K562 (cell line): ENCODE measurements at regions not wholly inside any gene's neighbourhood (a gene's known extent, or its start where the extent isn't known, plus 50 kb on each side); places are given as distances from the start of the nearest gene placed in this dataset.

Experiments
- ATAC-seq: fragments of 200-7000 bp; cut with Tn5 transposase; 3 replicates; pipeline ENCODE4 v1.9.1; 2020; ENCODE audit warnings: moderate library complexity
- BruUV-seq: library from RNA; stranded (reverse); fragments of 400-500 nt; replicated peaks from 2 replicates; lab custom pipeline; 2021; lab: Mats Ljungman, UMichigan
- CTCF ChIA-PET: fragments of 300-600 bp; formaldehyde crosslinking; extraction: SDS; loops from one replicate; lab custom pipeline; 2021; ENCODE audit warnings: low intra/inter-chr PET ratio; lab: Yijun Ruan, JAX
- POLR2A ChIA-PET: fragments of 300-600, 350-650 bp; sonication (Branson Sonifier 250); formaldehyde crosslinking; extraction: SDS; loops from one replicate; lab custom pipeline; 2021; ENCODE audit warnings: antibody characterized with exemption, inconsistent platforms; lab: Yijun Ruan, JAX
- DNase-seq, 4 experiments: peaks; one replicate each; pipeline versions ENCODE4 v3.0.0 to v3.0.0-alpha.2; 2011 to 2018; ENCODE audit warnings: low spot score in 3 of 4, mixed read lengths in 3 of 4; ENCODE audit errors: extremely low read depth in 1 of 4
- FAIRE-seq: peaks from 2 replicates; lab custom pipeline; 2011; peaks lifted over from hg19 to GRCh38; lab: Jason Lieb, UNC
- H2AFZ ChIP-seq: 2 replicates; pipeline ENCODE4 v1.6.0; 2011; ENCODE audit warnings: low read depth, low read length, control low read depth, inconsistent platforms
- H3K27ac ChIP-seq: fragments of 200-600 bp; 3 replicates; pipeline ENCODE4 v1.8.0; 2011; ENCODE audit warnings: low read depth, mild to moderate bottlenecking, control low read depth, inconsistent platforms, low read length, moderate library complexity, mixed read lengths; ENCODE audit errors: extremely low read depth
- H3K27me3 ChIP-seq, 2 experiments: fragments of 300-600 bp in 1 of 2; 2 replicates in 1 of 2; 3 replicates in 1 of 2; pipeline versions ENCODE4 v1.6.0 to v1.8.0; 2011; ENCODE audit warnings: inconsistent platforms in 2 of 2, low read length in 2 of 2, mild to moderate bottlenecking in 1 of 2, mixed read lengths in 1 of 2, moderate library complexity in 1 of 2; ENCODE audit not compliant: control insufficient read depth in 2 of 2, insufficient read depth in 2 of 2
- H3K36me3 ChIP-seq: fragments of 300-600 bp; 3 replicates; pipeline ENCODE4 v1.8.0; 2011; ENCODE audit warnings: mild to moderate bottlenecking, low read length, inconsistent platforms; ENCODE audit not compliant: control insufficient read depth, insufficient read depth
- H3K4me1 ChIP-seq, 2 experiments: fragments of 200-600 bp in 1 of 2; replicated peaks in 1 of 2; 2 replicates in 1 of 2; 3 replicates in 1 of 2; pipeline versions ENCODE4 v1.5.1 to v1.8.0; 2011; ENCODE audit warnings: inconsistent platforms in 2 of 2, low read length in 2 of 2, mild to moderate bottlenecking in 1 of 2, mixed read lengths in 1 of 2, moderate library complexity in 1 of 2; ENCODE audit not compliant: control insufficient read depth in 2 of 2, insufficient read depth in 2 of 2
- H3K4me2 ChIP-seq: 2 replicates; pipeline ENCODE4 v1.6.1; 2011; ENCODE audit warnings: low read length, control low read depth, inconsistent platforms, mixed read lengths; ENCODE audit not compliant: insufficient read depth
- H3K4me3 ChIP-seq: fragments of 200-600 bp; sonication (generic), shearing (Covaris generic); 2 replicates; pipeline ENCODE4 v1.5.1; 2016; ENCODE audit warnings: control low read depth, inconsistent platforms
- H3K79me2 ChIP-seq: fragments of 200-600 bp; 3 replicates; pipeline ENCODE4 v1.8.0; 2011; ENCODE audit warnings: low read length, inconsistent platforms; ENCODE audit not compliant: control insufficient read depth, insufficient read depth
- H3K9ac ChIP-seq, 2 experiments: 2 replicates each; pipeline versions ENCODE4 v1.6.0 to v1.6.1; 2011; ENCODE audit warnings: low read depth in 2 of 2, low read length in 2 of 2, control low read depth in 1 of 2, inconsistent platforms in 1 of 2, mild to moderate bottlenecking in 1 of 2, mixed read lengths in 1 of 2; ENCODE audit not compliant: insufficient read depth in 1 of 2
- H3K9me1 ChIP-seq: one replicate; pipeline ENCODE4 v1.6.0; 2011; ENCODE audit warnings: inconsistent platforms, mild to moderate bottlenecking, low read length, moderate library complexity; ENCODE audit not compliant: control insufficient read depth, insufficient read depth
- H3K9me3 ChIP-seq: replicated peaks from 2 replicates; pipeline ENCODE4 v1.5.1; 2011; ENCODE audit warnings: low read depth, low read length, inconsistent platforms; ENCODE audit not compliant: control insufficient read depth, insufficient read depth
- H4K20me1 ChIP-seq: replicated peaks from 2 replicates; pipeline ENCODE4 v1.6.1; 2011; ENCODE audit warnings: low read length, inconsistent platforms, mixed read lengths; ENCODE audit not compliant: control insufficient read depth, insufficient read depth
- BCLAF1 ChIP-seq, 2 experiments: fragments of 450-650 bp in 1 of 2; IDR thresholded peaks; 2 replicates each; pipeline ENCODE4 v1.6.1; 2011 to 2017; ENCODE audit warnings: low read depth in 2 of 2, antibody characterized with exemption in 1 of 2, borderline replicate concordance in 1 of 2, low read length in 1 of 2, mild to moderate bottlenecking in 1 of 2, mixed read lengths in 1 of 2; ENCODE audit not compliant: control insufficient read depth in 1 of 2
- CSDE1 ChIP-seq, 2 experiments: fragments of 450-650 bp; IDR thresholded peaks; 2 replicates each; pipeline ENCODE4 v1.6.1; 2016; ENCODE audit warnings: mild to moderate bottlenecking in 1 of 2
- E2F1 ChIP-seq: sonication (generic); formaldehyde crosslinking; IDR thresholded peaks from 2 replicates; pipeline ENCODE4 v1.8.1; 2023; ENCODE audit warnings: mild to moderate bottlenecking, missing genetic modification reagents, moderate library complexity
- ELF2 ChIP-seq: fragments of 250-450 bp; sonication (Bioruptor Pico); IDR thresholded peaks from 2 replicates; pipeline ENCODE4 v1.5.0; 2021; ENCODE audit warnings: mild to moderate bottlenecking
- EWSR1 ChIP-seq: fragments of 450-650 bp; IDR thresholded peaks from 2 replicates; pipeline ENCODE4 v1.6.1; 2018; ENCODE audit warnings: borderline replicate concordance, mild to moderate bottlenecking, low read depth, moderate library complexity; ENCODE audit not compliant: partially characterized antibody
- FOXA1 ChIP-seq: fragments of 450-650 bp; IDR thresholded peaks from 2 replicates; pipeline ENCODE4 v1.6.1; 2016; ENCODE audit warnings: mild to moderate bottlenecking, borderline replicate concordance
- GABPA ChIP-seq: fragments of 200-800 bp; sonication (Bioruptor generic); conservative IDR thresholded peaks from 2 replicates; pipeline ENCODE4 v1.6.1; 2016; ENCODE audit warnings: low read depth, missing genetic modification characterization, missing compliant biosample characterization
- GATA2 ChIP-seq: sonication (generic); formaldehyde crosslinking; IDR thresholded peaks from 2 replicates; pipeline ENCODE4 v1.4.0; 2020; ENCODE audit warnings: mild to moderate bottlenecking, missing genetic modification reagents
- ILK ChIP-seq: fragments of 450-650 bp; IDR thresholded peaks from 2 replicates; pipeline ENCODE4 v1.6.1; 2016; ENCODE audit warnings: missing genetic modification characterization, low read depth, mild to moderate bottlenecking, missing compliant biosample characterization, moderate library complexity, borderline replicate concordance
- MYNN ChIP-seq, 2 experiments: sonication (generic); formaldehyde crosslinking in 1 of 2; IDR thresholded peaks; 2 replicates each; pipeline versions ENCODE4 v1.5.0 to v1.6.1; 2016 to 2020; ENCODE audit warnings: antibody characterized with exemption in 1 of 2, missing genetic modification reagents in 1 of 2
- NFYB ChIP-seq: IDR thresholded peaks from 2 replicates; pipeline ENCODE4 v1.6.1; 2011; ENCODE audit warnings: mild to moderate bottlenecking, moderate library complexity; ENCODE audit not compliant: insufficient read length; ENCODE audit errors: extremely low read depth
- PBX2 ChIP-seq, 2 experiments: IDR thresholded peaks in 1 of 2; conservative IDR thresholded peaks in 1 of 2; 2 replicates each; pipeline ENCODE4 v1.6.1; 2016; ENCODE audit warnings: low read depth in 2 of 2, mild to moderate bottlenecking in 1 of 2, missing compliant biosample characterization in 1 of 2, missing genetic modification characterization in 1 of 2, moderate library complexity in 1 of 2
- RCOR1 ChIP-seq, 2 experiments: IDR thresholded peaks; 2 replicates each; pipeline ENCODE4 v1.6.1; 2012; ENCODE audit warnings: low read depth in 2 of 2, low read length in 2 of 2, borderline replicate concordance in 1 of 2, improper control_type of control experiment in 1 of 2
- SIN3B ChIP-seq: fragments of 450-650 bp; IDR thresholded peaks from 2 replicates; pipeline ENCODE4 v1.6.1; 2017; ENCODE audit warnings: low read depth, mild to moderate bottlenecking, moderate library complexity
- WGBS: fragments of 100-300 bp; shearing (Covaris generic); methylation state at CpG from one replicate; pipeline ENCODE4 v1.1.6; 2016; ENCODE audit warnings: low coverage, mixed read lengths; ENCODE audit not compliant: insufficient coverage; ENCODE audit errors: missing lambda C conversion rate; 5-methylcytosine and 5-hydroxymethylcytosine counted together
- in situ Hi-C: fragments of 300-500 bp; cut with MboI; formaldehyde crosslinking; loops from 4 replicates; pipeline ENCODE4 v1.15.0; 2018; ENCODE audit warnings: inconsistent platforms, mixed read lengths
- intact Hi-C: fragments of 100-400 bp; cut with micrococcal nuclease; formaldehyde crosslinking; loops from 2 replicates; pipeline ENCODE4 v1.14.2; 2022

- Histone ChIP-seq H3K27me3 (no peaks in the 10 kb centered on the region), H3K4me3 (no peak overlapping the region), H2AFZ (no peak overlapping the region), H3K9ac (no peak overlapping the region), H3K27ac (no peak overlapping the region), H3K36me3 (no peaks in the 10 kb centered on the region), H3K9me3 (no peaks in the 10 kb centered on the region), H3K4me1 (no peaks in the 10 kb centered on the region), H3K79me2 (no peaks in the 10 kb centered on the region), H4K20me1 (no peaks in the 10 kb centered on the region), H3K4me2 (no peak overlapping the region), H3K9me1 (no peaks in the 10 kb centered on the region)
- ATAC-seq (no peak), FAIRE-seq (no peak), DNase-seq (no peak)
- CTCF ChIA-PET, result no interaction called here
- intact Hi-C loops, result no loop called here
- BruUV-seq, result no TSS peak
- in situ Hi-C loops, result no loop called here
- WGBS, result no CpG with 5 or more reads among the region's 5 CpGs
- POLR2A ChIA-PET, result no interaction called here
- TF ChIP-seq MYNN (IDR thresholded peaks at IDR 0.05), result no peak
- TF ChIP-seq MYNN (CRISPR knock-in tag; IDR thresholded peaks at IDR 0.05), result no peak
- TF ChIP-seq NFYB, result no peak
- no peak for TF ChIP-seq E2F1 (CRISPR knock-in tag)
- no peak for TF ChIP-seq GABPA (tag)
- TF ChIP-seq PBX2 (CRISPR knock-in tag; IDR thresholded peaks at IDR 0.05; ENCODE audit: low read depth), result no peak
- no peak for TF ChIP-seq PBX2 (tag; conservative IDR thresholded peaks at IDR 0.05; ENCODE audit: low read depth)
- TF ChIP-seq EWSR1, result no peak
- TF ChIP-seq FOXA1, result no peak
- no peak for TF ChIP-seq SIN3B
- no peak for TF ChIP-seq BCLAF1 (IDR thresholded peaks at IDR 0.05; ENCODE audit: borderline replicate concordance in 1 of 2, control insufficient read depth in 1 of 2, low read depth in 2 of 2, low read length in 1 of 2)
- no peak for TF ChIP-seq ELF2 (CRISPR knock-in tag)
- no peak for TF ChIP-seq ILK (tag)
- TF ChIP-seq GATA2, result no peak
- TF ChIP-seq RCOR1 (IDR thresholded peaks at IDR 0.05; ENCODE audit: borderline replicate concordance in 1 of 2, low read depth in 2 of 2, low read length in 2 of 2), result no peak
- TF ChIP-seq CSDE1 (IDR thresholded peaks at IDR 0.05), result no peak
Measured at GRCh38 chr9:25255216-25255615, 423.0 kb downstream of the TUSC1 start.
